HG03025 (cell line): ENCODE measurements at regions not wholly inside any gene's neighbourhood (a gene's known extent, or its start where the extent isn't known, plus 50 kb on each side); places are given as distances from the start of the nearest gene placed in this dataset.
A peak's percentile ranks its signal among the peaks of the same experiment; 100 is the strongest.

ENCODE experiments used
- ATAC-seq: cut with Tn5 transposase; IDR thresholded peaks from one replicate; pipeline ENCODE4 v1.9.1; 2021; ENCODE audit warnings: mild to moderate bottlenecking, moderate library complexity; ENCODE audit not compliant: unreplicated experiment, low FRiP score

- ATAC-seq, result no peak
Measured at GRCh38 chr7:121575194-121575765, 179.2 kb upstream of the FAM3C start.

DNA sequence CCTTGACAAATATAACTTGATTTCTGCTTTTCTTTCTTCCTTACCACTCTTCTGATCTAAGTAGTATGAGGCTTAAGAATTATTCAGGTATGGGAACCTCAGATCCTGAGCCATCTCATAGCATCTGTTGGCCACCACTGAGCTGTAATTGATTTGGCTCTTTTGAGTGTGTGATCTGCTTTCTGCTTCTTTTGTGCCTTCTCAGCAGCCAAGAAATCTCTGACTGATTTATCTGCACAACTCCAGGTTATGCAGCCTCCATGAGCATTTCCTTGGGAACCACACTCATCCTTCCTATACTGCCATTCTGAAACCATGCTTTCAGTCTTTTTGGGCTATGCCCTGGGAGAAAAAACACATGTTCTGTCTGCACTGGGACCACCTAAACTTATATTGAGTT lies 178.0 kb upstream of the FAM3C start:
- ATAC-seq, result no peak

- ATAC-seq, result no peak
Measured at GRCh38 chr7:121572615-121573014, 176.5 kb upstream of the FAM3C start.

- no peak for ATAC-seq
Measured at GRCh38 chr7:121570365-121570764, 174.3 kb upstream of the FAM3C start.

GRCh38 chr7:121563177-121563576 lies 167.1 kb upstream of the FAM3C start:
- ATAC-seq, result no peak

- no peak for ATAC-seq
Measured at GRCh38 chr7:121562259-121562658, 166.2 kb upstream of the FAM3C start.

DNA sequence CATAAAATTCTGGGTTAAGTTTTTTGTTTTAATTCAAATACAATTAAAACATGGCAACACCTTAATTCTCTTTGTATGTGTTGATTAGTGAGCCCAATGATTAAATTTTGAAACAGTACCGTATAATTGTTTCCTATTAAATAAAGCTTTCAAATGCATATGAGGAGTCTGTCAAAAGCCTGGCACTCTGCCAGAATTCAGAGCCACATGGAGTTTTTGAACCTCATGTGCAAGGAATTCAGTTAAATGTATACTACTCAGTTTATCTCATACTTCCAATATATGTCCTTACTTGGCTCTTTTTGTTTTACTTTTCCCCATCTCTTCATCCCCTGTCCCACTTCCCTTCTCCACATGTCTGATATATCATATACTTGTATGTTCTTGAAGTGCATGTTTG lies 165.6 kb upstream of the FAM3C start:
- ATAC-seq, result no peak

GRCh38 chr7:121560267-121560990 lies 164.3 kb upstream of the FAM3C start:
- no peak for ATAC-seq

DNA sequence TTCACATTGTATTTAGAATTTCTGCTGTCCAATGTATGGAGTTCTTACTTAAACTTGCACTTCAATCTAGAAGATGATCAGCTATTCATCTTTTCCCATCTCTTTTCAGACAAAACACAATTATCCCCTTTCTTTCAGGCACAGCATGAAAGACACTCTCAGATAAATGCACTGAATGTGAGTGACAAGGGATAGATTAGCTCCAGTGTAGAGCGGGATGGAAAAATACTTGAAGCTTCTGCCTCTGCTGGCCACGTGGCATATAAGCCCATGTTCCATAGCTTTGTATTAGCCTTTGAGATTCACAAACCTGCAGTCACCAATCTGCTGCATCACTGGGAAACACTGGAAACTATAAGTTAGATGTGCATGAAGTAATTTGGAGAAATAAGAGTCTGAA lies 162.2 kb upstream of the FAM3C start:
- ATAC-seq, result no peak

- ATAC-seq, result no peak
Measured at GRCh38 chr7:121557034-121557892, 161.2 kb upstream of the FAM3C start.

DNA sequence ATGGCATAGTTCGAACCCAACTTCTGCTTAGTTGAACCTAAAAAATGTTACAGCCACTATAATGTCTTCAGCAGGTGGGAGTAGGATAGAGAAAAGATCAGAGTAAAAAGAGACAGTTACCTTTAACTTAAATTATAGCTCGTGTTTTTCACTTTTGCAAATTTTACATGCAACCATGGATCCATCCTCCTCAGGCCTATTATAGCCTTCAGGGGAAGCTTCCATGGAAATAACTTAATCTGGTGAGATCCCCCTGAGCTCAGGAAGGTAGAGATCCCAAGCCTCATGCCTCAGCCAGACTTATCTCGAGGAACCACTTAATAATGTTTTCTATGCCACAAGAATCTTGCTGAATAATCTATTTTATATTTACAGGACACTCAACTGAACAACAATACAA lies 159.4 kb upstream of the FAM3C start:
- ATAC-seq, result no peak

DNA sequence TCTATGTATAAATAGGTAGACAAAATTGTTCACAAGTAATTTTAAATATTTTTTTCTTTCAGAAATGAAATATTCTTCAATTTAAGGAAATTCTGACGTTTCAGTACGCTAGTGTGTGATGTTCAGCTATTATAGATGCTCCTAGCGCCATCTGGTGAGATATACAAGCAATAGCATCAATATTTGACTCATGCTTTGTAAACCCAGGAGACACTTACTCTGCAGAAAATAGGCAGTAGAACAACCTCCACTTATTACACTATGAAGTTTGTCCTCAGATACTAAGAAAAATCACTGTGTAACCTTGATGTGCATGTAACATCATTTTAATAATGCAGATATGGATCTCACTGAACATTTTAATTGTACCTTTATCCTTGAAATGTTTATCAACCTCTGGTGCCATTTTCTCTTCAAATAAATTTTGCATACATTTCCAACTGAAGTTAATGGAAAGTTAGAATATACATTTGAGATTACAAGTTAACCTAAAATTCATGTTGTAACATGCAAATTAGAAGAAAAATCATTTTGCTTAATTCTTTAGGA lies 151.5 kb upstream of the FAM3C start:
- peak; percentile 87 for ATAC-seq

DNA sequence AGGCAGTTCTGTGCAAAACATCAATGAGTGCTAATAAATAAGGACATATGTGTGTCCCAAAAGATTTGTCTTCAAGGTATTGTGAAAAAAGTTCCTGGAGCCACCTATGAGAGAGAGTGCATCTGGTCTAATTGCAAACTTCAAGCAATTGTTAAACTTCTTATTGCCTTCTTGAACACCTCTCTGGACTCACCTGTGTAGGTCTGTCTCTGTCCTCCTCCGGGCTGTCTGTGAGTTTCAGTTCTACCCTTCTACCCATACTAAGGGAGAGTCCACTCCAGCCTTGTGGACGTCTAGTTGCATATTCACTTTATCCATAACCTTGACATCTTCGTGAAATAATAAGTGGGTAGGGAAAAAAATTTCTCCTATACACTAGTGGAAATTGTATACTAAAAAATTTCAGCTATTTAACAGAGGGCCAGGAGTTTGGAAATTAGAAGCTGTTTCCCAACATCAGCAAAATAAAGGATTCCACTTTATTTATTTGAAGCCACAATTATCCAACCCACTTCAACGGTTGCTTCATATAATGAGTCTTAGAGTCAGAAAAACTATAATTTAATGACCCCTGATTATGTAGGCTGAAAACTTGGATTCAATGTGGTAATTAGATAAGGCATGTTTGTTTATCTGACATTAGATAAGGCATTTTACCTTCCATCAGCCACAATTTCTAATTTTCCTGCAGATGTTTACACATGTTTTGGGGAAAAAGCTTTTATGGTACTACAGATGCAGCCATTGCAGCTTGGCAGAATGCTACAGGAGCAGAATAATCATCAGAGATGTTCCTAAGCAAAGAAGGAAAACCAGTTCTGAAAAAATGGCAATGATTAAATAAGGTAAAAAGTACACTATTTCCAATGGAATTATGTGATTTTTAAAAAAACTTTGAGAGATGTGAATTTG lies 150.8 kb upstream of the FAM3C start:
- ATAC-seq, result no peak

- no peak for ATAC-seq
Measured at GRCh38 chr7:121545418-121545817, 149.3 kb upstream of the FAM3C start.

GRCh38 chr7:121544726-121545125 lies 148.6 kb upstream of the FAM3C start:
- ATAC-seq, result no peak

GRCh38 chr7:121544238-121544637 lies 148.1 kb upstream of the FAM3C start:
- ATAC-seq, result no peak

DNA sequence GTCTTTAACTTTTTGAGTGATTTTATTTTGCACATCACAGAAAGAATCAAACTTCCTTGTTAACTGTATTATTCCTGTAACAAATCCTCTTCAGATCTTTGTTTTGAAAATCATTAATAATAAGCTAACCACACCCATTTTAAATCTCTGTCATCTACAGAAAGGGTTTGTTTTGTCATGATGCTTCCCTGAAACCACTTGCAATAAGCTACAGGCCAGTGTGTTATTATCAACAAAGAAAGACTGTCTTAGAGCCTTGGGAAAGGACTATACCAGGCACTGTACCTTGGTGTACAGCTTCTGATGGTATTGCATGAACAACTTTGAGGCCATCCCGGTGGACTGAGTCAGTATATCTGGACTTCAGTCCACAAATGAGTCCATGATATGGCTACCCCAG lies 145.3 kb upstream of the FAM3C start:
- ATAC-seq, result no peak

GRCh38 chr7:121540138-121540537 lies 144.0 kb upstream of the FAM3C start:
- ATAC-seq, result no peak

DNA sequence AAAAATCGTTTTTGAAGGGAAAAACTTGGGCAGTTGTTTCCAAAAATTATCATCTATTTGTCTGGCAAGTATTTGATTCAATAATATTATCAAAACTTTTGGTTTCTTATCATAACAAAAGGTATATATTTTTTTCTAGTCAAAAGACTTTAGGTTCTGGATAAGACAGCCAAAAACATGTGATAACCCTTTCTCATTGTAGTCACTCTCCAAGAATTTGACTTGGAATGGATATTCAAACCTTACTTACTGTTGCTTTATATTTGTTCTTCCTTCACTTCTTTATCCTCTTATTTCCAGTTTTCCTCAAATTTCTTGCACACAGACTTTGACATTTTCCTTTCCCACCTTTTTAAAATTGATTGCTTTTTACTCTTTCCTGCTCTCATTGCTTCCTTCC lies 140.9 kb upstream of the FAM3C start:
- no peak for ATAC-seq
